GM18909 (cell line): ENCODE measurements at regions not wholly inside any gene's neighbourhood (a gene's known extent, or its start where the extent isn't known, plus 50 kb on each side); places are given as distances from the start of the nearest gene placed in this dataset.

Experiments
- ATAC-seq: cut with Tn5 transposase; IDR thresholded peaks from one replicate; pipeline ENCODE4 v1.9.1; 2021; ENCODE audit warnings: mild to moderate bottlenecking; ENCODE audit not compliant: unreplicated experiment, poor library complexity

DNA sequence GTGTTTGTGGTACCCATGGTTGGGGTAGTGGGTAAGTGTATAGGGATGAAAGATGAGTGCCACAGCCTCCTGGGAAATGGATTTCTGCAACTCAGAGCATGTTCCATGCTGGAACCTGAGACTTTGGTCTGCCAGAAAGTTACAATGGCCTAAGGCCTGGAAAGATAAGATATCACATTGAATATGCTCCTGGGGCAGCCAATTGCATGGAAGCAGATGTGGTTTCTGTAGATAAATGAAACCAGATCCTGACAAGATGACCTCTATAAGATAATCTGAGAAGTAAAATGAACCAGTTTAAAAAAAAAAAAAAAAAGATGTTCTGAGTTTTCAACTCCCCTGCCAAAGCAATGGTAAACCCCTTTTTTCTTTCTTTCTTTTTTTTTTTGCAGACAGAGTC, 91.4 kb upstream of the NCK2 start:
- no peak for ATAC-seq

DNA sequence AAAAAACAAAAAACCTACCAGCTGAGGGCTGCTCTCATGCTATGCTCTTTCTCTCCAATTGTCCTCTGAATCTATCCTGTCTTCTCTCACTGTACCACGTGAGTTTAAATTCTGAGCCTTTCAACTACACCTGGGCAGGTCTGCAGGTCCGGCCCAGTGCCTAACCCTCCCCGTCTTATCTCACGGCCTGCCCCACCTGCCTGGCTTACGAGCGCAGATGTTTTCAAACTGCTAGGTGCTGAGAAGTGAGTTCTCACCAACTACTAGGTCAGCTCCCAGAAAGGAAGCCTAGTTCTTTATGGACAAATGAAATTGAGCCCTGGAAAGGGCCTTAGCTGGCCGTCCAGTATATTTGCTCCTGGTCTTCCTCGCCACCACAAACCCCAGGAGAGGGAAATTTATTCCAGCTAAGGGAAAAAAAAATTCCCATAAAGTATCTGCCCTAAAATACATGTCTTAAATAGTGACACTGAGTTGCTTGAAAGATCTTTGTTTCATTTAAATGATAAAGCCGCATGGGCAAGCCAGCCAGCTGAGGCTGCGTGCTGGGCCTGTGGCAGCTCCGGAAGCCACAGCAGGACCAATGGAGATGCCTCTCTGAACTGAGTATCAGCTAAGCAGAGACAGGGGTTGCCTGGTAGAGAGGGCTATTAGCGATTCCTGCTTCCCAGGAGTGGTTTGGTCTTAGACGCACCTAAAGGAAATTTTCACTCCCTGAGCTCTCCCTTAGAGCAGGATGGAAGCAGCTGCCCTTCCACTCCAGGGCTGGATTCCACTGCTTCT, 92.5 kb upstream of the NCK2 start:
- ATAC-seq: no peak

DNA sequence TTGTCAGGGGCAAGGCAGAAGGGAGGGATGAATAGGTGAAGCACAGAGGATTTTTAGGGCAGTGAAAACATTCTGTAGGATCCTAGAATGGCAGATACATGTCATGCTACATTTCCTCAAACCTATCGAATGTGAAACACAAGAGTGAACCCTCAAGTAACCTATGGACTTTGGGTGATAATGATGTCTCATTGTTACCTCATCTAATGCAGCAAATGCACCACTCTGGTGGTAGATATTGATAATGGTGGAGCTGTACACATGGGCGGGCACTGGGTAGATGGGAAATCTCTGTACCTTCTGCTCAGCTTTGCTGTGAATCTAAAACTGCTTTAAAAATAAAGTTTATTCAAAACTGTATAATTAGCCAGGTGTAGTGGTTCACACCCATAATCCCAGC, 95.2 kb upstream of the NCK2 start:
- ATAC-seq: no peak

DNA sequence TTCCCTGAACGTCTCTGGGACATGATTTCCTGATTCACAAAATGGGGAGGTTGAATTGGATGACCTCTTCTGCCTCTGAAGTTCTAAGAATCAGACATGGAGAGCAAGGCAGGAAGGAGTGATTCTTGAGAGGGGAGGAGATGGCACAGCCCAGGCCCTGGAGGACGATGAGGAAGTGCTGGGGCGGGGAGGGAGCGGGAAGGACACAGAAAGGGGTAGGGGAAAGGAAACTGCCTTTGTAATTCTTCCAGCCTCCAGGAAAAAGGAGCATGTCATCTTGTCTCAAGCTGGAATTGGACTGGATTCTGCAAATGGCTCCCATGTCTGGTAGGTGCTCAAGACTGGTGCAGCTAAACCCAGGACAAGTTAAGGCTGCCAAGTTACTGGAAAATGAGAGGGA, 97.0 kb upstream of the NCK2 start:
- ATAC-seq: no peak

DNA sequence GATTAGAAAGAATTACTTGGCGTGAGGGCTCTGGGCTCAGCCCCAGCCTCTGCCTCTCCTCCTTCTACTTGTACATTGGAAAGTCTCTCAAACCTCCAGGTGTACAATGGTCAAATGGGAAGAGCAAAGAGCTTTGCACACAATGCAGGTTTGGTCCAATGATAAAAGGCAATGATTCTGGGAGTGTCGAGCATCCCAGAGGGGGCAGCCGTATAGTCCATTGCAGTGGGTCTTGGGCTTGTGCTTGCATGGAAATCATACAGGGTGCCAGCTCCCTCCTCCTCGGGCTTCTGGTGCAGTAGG, 98.0 kb upstream of the NCK2 start:
- no peak for ATAC-seq

DNA sequence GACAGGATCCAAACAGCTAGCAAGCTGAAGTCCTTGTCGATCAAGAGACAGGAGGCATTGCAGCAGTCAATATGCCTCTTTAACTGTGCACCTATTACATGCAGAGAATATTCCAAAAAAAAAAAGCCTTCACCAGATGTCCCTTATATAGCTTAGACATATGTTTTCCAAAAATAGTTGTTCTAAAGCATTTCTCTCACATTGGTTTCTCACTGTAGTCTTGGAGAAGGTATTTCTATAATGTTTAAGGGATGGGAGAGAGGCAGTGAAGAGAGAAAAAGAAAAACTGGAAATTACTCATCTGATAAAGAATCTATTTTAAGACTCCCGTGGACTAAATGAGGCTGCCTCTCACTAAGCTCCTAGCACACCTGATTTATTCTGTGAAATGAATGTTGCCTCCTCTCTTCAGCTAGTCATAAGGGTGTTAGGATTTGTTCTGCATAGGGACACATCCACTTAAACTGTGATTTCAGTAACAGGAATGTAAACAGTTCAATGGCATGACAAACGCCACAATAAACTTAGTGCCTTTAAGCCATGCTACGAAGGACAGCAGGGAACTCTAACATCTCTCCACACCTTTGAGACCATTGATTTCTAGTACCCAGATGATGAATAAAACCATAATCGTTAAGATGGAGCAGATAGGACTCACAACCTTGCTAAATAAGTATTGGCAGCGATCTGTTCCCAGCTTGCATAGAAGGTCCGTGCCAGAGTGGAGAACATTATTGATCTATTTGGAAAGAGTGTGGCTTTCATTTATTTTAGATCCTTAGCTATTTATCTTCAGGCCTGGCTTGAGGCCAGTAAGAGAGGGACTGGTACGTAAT, 98.6 kb upstream of the NCK2 start:
- no peak for ATAC-seq

DNA sequence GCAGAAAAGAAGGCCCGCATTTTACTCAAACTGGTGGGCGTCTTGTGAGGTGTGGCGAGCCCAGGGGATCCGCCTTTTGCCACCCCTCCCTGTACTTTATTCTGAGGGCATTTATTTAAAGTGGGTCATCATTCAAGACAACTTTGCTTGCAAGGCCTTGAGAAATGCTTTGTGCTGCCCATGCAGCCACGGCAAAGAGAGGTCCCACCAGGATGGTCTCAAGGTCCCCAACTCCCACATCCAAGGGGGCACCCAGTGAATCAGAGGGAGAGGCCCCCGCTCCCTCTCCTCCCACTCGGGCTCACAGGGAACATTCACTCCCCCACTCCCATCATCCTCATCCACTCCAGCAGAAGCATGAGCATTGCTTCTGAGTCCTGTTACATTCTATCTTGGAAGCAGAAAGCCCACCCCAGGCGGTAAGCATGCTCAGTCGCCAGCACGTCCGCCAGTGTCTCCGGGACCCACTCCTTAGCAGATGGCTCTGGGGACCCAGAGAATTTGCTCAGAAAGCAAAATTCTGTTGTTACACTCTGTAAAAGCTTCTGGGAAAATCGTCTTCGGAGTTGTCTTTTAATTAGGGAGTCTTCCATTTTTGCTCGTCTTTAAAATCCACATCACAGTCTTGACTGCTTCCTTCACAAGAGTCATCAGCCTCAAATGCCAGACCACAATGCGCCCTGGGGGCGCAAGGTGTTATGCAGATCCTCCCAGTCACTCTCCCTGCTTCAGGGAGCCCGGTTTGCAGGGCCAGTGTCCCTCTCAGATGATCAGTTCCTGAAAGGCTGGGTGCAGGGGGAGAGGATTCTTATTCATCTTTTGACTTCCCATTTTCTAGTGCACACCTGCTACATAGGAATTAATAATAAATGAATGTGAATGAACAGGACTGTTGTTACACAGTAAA, 99.4 kb upstream of the NCK2 start:
- ATAC-seq: no peak

DNA sequence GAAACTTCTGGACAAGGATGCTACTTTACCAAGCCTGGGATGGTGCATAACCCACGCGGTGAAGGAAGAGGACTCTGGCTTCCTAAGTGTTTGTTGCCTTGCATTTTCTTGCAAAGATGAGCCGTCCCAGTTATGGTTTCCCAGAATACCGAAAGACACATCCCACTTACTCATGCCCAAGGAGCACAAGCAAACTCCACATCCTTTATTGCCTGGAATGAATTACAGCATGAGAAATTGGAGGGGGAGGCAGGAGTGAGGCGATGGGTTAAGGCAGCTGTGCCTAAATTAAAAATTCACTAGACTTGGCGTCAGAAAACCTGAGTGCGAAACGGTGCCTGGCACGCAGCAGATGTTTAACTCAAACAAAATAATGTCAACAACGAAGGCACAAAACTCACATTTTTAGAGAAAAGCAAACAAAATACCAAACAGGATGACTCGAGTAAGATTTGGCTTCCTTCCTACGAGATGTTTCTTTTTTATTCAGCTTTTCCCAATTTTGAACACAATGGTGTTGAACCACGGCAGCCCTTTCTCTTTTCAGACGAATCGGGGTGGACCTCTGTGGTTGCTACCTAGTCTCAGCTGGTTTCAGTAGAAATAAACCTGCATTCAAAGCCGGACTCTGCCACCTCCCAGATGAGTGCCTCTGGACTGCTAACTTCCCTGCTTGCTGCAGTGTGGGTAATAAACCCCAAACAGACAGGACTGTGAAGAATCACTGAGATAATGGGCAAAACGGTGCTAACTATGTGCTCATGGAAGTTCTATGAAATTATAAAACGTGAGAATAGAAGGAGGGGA, 100.3 kb upstream of the NCK2 start:
- ATAC-seq: no peak

DNA sequence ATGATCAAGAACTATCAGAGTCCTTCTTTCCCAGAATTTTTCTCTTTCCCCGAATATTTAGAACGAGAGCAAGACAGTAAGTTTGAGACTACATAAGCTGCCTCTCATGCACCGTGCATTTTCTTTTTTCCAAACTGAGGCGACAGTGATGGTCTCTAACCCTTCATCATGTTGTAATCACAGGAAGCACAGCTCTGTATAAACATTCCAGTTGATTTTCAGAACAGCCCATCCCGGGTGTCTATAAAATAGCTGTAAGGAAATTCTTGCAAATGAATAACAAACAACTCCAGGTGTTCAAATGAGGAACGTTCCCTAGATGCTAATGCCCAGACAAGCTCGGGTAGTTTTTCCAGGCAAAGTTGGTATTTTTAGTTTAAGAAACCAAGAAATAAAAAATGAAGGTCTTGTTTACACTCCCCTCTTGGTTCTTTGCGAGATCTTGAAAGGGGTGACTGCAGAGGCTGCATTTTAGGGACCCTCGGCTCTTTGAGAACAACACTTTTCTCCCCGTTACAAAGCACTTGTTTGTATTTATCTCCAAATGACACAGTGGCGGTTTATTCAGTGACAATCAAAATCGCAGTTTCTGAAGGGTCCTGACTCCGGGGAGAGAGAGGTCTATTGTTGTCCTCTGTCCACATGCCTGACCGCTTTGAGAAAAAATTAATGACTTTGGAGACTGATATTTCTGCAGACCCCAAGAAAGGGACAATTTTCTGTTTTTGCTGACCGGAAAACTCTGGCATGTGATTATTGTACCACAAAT, 101.1 kb upstream of the NCK2 start:
- ATAC-seq: no peak

DNA sequence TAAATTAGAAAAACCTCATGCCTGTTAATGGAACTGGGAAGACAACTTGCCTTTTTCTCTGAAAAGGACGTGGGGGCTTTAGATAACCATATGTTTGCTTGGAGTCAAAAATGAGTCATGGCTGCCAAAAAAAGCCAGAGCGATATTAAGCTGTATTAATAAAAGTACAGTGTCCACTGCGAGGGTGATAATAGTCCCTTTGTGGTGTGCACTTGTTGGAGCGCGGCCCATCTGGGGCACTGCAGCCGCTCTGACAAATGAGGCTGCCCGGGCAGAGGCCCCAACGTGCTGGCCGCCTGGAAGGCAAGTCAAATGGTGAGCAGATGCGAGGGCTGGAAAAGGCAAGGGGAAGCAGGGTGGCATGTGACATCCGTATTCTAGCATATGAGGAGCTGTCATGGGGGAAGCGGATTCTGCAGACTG, 103.3 kb upstream of the NCK2 start:
- ATAC-seq: no peak

DNA sequence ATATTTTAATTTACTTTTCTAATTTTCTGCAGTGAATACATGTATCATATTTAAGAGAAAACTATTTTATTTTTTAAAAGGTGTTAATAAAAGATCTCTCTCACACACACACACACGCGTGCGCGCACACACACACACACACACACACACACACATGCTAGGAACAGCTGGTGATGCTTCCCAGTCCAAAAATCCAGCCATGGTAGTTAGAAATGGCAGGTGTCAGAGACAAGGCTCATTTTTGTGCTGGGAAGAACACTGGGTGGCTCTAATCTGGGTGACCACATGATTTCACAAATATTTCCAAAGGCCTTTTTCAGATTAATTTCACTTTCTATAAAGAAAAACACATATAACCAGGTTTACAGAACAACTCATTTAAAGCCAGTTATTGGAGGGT, 104.5 kb upstream of the NCK2 start:
- ATAC-seq: no peak

DNA sequence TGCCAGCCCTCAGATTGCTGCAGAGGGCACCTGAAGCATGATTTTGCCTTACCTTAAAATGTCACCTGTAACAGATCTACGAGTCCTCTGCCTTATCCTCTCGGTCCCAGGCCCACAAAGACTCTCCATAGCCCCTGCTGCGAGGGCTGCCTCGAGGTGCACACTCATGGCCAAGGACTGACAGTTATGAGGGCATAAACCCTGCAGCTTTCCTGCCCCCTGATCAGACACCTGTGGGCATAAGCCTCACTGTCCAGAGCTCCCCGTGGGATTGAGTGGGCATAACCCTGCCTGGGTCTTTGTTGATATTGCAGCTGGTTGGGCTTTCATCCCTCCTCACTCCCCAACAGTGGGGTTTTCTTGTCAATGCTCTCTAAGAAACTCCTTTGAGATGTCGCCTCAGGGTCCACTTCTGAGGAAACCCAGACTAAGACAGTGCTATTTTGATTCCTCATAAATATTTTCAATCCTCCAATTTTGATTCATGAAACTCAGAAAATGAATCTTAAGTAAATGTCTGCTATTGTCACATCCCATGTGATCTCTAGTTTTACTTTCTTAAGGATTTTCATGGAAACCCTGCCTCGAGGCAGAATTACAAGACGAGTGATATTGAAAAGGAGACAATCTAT, 108.5 kb upstream of the NCK2 start:
- ATAC-seq: no peak

DNA sequence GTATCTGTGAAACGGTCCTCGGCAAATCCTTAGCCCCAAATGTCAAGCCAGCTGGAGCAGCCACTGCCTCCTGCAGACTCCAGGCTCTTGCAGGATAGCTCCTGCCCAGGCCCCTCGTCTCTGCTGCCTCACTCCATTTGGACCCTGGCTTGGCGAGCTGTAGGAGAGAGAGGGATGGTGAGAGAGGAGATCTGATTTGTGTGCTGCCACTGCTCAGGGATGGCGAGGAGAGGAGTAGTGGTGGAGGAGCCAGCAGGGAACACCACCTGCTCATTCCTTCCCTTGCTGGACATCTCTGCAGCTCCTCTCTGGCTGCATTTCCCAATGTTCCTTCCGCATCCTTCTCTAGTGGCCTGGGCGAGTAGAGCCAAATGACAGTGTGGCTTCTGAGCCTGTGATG, 109.1 kb upstream of the NCK2 start:
- ATAC-seq: no peak

DNA sequence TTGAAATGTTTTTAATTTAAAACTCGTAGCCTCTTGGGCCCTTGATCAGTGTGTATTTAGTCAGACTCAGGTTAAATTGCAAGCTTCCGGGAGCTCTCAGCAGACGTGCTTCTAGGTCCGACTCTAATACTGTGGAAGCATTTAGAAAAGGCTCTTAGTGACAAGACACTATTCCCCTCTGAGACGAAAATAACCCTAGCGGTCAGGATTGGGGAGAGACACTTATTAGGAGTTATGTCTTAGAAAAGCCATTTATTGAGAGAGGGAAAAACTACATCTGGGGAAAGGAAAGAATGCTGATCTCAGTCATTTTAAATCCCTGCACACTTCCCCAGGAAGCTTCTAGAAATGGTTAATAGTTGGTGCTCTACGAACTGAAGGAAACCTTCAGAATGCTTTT, 110.5 kb upstream of the NCK2 start:
- ATAC-seq: no peak

DNA sequence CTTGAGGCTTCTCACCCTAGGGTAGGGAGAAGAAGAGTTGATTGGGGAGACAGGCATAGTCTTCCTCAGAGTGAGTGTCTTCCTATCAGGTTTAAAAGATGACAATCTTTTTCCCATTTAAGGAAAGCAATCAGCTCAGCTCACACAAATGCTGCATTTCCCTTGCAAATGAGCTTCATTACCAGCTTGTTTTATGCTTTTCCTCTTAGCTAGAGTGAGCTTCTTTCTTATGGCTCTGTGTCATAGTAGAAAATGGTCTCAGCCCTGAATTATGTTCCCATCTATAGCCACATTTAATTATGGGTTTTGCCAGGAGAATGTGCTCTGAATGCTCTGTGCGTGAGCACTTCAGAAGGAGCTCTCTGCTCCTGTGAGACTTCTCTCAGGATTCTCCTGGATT, 112.8 kb upstream of the NCK2 start:
- ATAC-seq: no peak

DNA sequence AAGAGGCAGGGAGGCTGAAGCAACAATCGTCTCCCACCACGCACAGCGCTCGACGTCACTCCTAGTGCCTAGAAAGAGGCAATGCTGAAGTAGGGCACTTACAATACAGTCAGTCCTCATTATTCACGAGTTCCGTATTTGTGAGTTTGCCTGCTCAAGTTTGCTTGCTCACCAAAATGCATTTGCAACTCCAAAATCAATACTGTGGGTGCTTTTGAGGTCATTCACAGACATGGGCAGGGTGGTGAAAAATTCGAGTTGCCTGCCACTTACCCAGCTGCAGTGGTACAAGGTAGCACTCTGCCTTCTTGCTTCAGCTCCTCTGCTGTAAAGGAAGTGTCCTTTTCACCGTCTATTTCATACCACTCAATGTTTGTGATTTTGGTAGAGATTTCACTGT, 113.7 kb upstream of the NCK2 start:
- ATAC-seq: no peak

DNA sequence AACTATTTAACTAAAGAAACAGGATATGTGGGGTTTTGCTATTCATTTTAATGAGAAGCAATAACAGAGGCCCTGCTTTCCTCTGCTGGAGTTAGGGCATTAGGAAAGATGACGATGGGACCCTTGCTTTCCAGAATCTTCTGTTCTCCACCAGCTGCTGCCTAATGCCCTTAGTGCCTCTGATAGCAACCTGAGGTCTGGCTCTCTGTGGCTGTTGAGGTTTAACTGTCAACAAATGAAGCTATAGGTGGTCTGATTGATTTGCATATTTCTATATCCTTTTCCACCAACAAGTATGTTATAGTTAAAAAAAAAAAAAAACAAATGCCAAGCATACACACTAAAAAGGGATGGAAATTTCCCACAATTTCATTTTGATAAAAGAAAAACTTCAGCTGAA, 115.1 kb upstream of the NCK2 start:
- ATAC-seq: no peak

DNA sequence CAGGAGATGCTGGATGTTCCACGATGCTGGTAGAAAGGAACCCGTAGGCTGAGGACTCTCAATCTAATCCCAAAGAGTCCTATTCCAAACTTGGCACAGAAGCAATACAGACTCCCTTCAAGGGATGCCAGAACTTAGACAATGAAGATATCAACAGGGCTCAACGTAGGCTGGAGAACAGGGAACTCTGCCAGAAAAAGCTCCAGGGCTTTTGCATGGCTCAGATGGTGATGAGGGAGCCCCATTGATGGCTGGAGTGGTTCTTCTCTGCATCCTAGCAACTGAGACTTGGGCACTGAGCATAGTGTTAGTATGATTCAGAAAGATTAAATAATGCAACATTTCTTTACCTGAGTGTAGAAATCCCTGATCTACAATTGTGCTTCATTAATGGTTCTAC, 117.2 kb upstream of the NCK2 start:
- no peak for ATAC-seq

DNA sequence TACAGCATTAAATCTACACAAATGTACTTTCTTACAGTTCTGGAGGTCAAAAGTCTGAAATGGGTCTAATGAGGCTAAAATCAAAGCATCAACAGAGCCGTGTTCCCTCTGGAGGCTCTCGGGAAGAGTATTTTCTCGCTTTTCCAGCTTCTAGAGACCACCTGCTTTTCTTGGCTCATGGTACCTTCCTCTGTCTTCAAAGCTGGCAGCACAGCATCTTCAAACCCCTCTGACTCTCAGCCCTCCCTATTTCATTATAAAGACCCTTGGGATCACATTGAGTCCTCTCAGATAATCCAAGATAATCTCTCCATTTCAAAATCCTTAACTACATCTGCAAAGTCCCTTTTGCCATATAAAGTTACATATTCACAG, 117.8 kb upstream of the NCK2 start:
- ATAC-seq: no peak
